HG02623 (cell line): ENCODE measurements at regions not wholly inside any gene's neighbourhood (a gene's known extent, or its start where the extent isn't known, plus 50 kb on each side); places are given as distances from the start of the nearest gene placed in this dataset.
"Not testable (repeated sequence)": the region's sequence is repeated elsewhere in the genome, so short reads cannot be mapped to it uniquely, and the experiment has no call there.

Experiments used
- ATAC-seq: cut with Tn5 transposase; IDR thresholded peaks from one replicate; pipeline ENCODE4 v1.9.1; 2021; ENCODE audit warnings: moderate library complexity; ENCODE audit not compliant: unreplicated experiment

DNA sequence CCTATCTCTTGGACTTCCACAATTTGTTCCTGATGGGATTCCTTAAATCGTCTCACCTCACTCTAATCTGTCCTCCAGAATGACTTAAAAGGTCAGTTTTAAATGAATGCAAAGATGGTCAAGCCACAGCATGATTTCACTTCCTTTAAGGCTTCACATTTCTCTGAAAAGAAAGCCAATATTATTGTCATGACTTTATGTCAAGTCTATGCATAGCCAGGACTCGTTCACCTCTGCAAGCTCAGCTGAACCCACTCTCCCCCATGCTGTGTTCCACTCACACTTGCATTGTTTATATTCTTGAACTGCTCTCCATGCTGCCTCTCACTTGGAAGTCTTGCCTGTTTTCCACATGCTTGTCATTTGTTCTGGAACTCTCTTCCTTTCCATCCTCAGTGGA lies 298.4 kb upstream of the MMADHC start:
- no peak for ATAC-seq

- ATAC-seq, result no peak
Observed at GRCh38 chr2:149885468-149885867, 297.9 kb upstream of the MMADHC start.

DNA sequence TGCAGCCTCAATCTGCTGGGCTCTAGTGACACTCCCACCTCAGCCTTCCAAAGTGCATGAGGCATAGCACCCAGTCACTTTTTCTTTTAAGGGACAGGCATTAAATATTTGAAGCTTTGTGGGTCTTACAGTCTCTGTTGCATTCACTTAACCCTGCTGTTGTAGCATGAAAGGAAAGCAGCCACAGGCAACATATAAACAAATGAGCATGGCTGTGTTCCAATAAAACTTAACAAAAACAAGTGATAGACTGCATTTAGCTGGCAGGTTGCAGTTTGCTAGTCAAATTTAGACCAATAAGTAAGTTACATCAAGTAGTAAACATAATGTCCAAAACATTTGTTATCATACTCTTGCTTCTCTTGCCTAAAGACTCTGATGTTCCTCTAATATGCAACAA lies 297.3 kb upstream of the MMADHC start:
- ATAC-seq, result no peak

DNA sequence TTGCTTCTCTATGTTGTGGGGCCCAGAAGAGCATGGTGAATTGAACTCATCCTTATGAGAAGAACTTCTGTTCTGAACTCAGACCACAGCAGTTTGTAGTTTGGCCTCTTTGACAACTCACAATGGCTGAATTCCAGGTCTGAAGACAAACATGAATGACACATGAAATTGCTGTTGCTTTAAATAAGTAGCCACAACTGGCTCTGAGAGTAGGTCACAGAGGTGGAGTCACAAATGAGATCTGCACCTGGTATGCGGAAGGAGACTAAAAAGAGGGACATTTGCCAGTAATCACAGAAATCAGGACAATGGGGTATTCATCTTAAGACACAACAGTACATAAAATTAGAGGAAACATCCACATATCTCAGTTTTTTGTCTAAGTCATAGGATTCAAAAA lies 290.3 kb upstream of the MMADHC start:
- ATAC-seq, result no peak

DNA sequence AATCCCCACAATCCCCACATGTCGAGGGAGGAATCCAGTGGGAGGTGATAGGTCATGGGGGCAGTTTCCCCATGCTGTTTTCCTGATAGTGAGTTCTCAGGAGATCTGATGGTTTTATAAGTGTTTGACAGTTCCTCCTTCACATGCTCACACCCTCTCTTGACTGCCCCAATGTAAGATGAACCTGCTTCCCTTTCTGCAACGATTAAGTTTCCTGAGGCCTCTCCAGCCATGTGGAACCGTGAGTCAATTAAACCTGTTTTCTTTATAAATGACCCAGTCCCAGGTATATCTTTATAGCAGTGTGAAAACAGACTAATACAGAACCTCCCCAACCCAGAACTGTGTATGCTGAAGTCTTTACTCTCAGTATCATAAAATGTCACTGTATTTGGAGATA lies 289.5 kb upstream of the MMADHC start:
- no peak for ATAC-seq

DNA sequence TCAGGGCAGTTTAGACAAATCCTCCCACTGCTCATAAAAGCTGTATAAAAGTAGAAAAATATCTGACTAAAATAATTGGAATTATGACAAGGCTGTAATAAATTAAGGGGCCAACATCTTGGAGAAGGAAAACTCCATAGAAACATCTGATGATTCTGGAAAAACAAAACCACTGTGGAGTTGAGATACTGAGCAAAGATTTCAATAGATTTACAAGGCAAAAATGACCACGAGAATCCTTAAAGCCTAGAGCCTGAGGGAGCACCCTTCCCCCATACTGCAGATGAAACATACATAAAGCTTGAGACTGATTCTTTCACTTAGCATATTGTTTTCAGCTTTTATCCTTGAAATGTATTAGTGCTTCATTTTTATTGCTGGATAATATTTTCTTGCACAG lies 286.4 kb upstream of the MMADHC start:
- no peak for ATAC-seq

GRCh38 chr2:149872638-149873150 lies 285.1 kb upstream of the MMADHC start:
- ATAC-seq, result no peak

GRCh38 chr2:149872041-149872440 lies 284.5 kb upstream of the MMADHC start:
- ATAC-seq, result no peak

DNA sequence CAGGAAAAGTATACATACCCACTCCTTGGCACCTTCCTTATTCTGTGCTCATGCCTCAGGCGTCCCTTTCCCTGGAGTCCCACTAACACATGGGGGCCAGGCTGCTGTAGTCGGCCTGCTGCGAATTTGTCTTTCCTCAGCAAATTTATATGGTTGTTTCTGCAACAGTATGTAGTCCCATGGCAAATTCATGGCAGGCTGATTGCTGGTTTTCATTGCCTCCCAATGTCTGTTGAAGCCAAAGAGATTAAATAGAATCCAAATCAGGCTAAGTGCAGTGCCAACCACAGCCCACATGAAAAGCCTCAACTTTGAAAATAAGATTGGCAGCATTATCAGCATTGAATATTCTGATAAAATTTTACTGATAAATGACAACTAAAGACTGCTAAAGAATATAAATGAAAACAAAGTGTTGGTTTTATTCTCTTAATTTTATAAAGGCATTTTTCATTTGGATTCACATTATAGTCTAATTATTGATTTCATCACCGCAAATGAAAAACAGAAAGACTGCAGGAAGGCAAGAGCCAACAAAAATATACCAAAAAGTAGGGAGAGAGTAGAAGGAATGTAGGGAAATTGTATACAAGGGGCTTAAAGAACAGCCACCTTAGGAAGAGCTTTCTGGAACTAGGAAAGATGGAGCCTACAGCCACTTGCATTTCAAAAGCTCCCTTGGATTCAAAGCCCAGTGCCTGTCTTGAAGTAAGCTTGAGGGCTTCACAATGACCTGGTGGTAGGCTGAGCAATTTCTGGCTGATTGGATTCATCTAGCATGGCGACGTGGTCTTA lies 283.7 kb upstream of the MMADHC start:
- ATAC-seq, result no peak

GRCh38 chr2:149863227-149863626 lies 275.7 kb upstream of the MMADHC start:
- no peak for ATAC-seq

- no peak for ATAC-seq
Observed at GRCh38 chr2:149861034-149861433, 273.5 kb upstream of the MMADHC start.

DNA sequence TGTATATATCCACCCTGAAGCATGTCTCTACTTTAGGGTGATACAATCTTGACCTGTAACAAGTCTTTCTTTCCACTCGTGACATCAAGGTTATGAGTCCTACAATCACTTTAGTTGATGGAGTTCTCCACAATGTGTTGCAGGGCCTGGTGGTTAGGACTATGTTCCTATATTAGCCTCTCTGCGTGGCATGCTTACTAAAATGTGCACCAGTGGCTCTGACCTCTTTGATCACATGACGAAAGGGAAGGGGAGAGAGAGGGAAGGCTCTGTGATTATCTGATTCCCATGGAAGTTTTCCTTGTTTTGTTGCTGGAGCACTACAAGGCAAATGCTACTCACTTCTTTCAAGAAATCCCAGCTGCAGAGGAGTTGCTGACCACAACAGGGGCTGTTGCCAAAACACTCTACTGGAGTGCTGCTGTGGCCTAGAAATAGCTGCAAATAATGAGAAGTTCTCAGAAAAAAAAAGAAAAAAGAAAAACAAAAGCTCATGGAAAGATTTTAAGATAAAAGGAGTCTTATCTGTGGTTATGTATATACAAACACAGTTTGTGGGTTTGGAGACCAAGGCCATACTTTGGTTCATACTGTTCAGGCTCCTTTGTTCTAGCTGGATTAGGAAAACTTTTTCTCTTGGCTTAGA lies 272.8 kb upstream of the MMADHC start:
- no peak for ATAC-seq

GRCh38 chr2:149858901-149859634 lies 271.5 kb upstream of the MMADHC start:
- ATAC-seq, result no peak

GRCh38 chr2:149858216-149858615 lies 270.6 kb upstream of the MMADHC start:
- ATAC-seq, result no peak

DNA sequence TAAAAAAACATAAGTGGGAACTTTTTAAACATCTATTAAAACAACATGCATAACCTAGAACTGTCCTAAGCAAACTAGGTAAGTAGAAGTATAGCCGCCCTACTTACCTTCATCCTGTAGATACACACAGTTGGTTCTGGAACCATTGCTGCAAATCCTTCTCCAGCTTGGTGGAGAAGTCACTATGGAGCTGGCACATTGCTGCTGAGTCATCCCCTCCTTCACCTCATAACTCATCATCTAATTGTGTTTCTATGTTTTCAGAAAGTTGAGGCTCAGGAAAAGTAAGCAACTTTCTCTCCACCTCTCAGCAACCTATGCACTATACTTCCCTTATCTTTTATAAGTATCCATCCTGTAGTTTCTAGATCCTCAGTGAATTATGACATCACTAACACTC lies 269.8 kb upstream of the MMADHC start:
- no peak for ATAC-seq

- ATAC-seq, result not testable (repeated sequence)
Observed at GRCh38 chr2:149855859-149856258, 268.3 kb upstream of the MMADHC start.

- ATAC-seq, result no peak
Observed at GRCh38 chr2:149849591-149849990, 262.0 kb upstream of the MMADHC start.

- ATAC-seq, result no peak
Observed at GRCh38 chr2:149849136-149849535, 261.6 kb upstream of the MMADHC start.

DNA sequence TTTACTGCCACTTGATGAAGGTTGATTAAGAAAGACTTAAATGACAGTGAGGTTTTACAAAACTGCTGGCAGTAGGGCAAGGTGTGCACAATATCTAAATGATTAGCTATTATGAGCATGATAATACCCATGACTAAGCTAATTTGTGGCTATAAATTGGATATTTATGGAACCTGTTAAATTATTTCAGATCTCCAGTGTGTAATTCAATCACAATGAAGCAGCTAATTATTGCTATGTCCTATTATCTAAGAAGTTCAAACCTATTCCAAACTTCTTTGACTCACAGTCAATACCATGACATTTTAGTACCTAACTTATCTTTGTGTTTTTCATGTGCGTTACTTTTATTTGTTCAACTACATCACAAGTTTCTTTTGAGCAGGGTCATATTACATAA lies 253.8 kb upstream of the MMADHC start:
- no peak for ATAC-seq

DNA sequence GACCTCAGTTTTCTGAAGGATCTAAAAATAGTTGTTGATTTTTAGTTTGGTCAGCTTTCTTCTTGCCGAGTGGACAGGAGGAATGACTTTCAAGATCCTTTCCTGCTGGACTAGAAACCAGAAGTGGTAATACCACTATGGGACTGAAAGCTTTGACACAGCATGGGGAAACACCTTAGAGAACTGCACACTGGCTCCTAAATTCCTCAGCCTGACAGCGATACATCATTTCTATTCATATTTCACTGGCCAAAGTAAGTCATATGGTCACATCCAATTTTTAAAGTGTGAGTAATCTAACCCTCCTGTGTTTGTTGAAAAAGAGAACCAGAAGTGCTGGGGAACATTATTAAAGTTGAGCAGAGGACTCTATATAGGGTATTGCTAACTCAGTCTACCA lies 244.7 kb upstream of the MMADHC start:
- no peak for ATAC-seq

DNA sequence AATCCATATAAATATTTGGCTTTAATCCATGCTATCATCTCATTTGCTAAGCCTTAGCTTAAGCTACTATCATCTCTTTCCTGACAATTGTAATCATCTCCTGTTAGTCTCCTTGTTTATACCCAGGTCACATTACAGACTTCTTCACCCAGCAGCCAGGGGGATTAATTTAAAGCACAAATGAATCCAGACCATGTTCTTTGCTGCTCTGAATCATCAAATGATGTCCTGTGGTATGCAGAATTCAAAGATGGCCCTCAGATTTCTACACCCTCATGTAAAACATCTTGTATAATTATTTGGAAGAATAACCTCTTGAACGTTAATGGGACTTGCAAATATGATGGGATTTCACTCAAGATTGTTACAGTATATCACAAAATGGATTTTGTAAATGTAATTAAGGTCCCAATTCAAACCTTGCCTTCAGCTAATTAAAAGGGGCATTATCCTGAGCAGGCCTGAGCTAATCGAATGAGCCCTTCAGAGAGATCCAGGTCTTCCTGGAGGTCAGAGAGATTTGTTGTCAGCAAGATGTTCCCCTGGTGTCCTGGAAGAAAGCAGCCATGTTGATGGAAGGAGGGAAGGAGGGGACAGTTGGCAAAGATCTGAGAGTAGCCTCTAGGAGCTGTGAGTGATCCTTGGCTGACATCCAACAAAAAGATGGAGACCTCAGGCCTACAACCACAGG lies 241.1 kb upstream of the MMADHC start:
- no peak for ATAC-seq
